GM19240 (cell line): ENCODE measurements at regions not wholly inside any gene's neighbourhood (a gene's known extent, or its start where the extent isn't known, plus 50 kb on each side); places are given as distances from the start of the nearest gene placed in this dataset.

Experiments
- DNase-seq: peaks from one replicate; pipeline ENCODE4 v3.0.0; 2011; ENCODE audit warnings: low spot score; ENCODE audit not compliant: insufficient read length

GRCh38 chr2:153197402-153198386 lies 280.9 kb downstream of the RPRM start:
- DNase-seq, result no peak

DNA sequence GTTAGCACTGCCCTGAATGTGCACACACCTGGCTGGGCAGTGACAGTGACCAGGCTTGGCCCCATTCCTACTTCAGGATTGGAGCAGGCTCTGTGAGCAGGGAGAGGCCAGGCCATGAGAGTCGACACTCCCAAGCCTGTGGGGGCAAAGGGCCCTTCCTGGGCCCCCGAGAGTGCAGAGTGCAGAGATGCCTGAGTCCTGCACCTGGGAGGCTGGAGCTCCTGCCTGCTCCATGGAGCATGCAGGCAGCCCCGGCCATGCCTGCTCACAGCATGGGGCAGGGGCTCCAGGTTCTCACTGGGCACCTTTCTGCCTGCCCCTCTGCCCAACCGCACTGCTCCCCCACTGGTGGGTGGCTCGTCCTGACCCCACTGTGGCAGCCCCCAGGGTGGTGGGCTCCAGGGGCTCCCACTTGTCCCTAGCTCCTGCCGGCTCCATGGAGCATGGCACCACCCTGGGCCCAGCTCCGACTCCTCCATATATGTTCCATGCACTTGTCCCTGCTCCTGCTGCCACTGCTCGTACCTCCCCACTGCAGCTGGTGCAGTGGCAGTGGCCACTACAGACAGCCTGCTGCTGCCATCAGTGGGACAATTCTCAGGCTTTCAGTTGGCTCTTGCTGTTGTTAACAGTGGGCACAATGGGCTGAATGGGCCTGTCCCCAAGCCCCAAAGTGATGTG lies 282.0 kb downstream of the RPRM start:
- DNase-seq, result no peak

GRCh38 chr2:153195342-153195741 lies 283.2 kb downstream of the RPRM start:
- no peak for DNase-seq

GRCh38 chr2:153189091-153189888 lies 289.3 kb downstream of the RPRM start:
- no peak for DNase-seq

- no peak for DNase-seq
Measured at GRCh38 chr2:153179808-153180207, 298.8 kb downstream of the RPRM start.

DNA sequence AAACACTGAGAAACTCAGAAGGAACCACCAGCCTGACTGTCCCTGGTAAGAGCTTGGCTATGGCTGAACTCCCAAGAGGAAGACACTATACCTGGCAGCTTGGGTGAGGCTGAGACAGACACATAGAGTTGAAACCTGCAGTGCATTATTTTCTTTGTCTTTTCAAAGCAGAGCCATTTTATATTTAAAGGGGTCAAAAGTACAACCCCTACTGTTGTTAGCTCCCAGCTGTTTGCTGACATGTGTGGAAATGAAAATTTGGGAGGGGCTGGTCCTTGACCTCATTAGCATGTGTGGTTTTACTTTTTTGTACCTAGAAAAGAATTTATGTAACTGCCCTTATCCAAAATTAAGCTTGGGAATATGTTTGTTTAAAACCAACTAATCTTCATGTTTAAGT lies 309.0 kb downstream of the RPRM start:
- DNase-seq, result no peak

- DNase-seq, result no peak
Measured at GRCh38 chr2:153165021-153165420, 313.5 kb downstream of the RPRM start.

DNA sequence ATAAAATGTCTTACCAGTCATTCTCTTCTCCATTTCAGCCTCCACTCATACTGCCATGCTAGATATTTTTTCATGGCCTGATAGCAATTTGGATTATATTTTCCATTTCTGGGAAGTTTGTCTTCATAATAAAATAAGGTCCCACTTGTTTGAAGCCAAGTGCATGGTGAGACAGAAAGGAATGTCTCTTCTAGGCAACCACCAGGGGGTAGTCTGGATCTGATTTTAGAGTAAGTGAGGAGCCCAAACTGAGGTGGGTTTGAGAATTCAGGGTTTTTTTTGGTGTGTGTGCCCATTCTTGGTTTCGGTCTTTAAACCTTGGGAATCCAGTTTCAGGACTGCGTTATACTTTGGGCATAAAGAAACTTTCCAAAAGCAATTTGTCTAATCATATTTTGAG lies 315.5 kb downstream of the RPRM start:
- no peak for DNase-seq

DNA sequence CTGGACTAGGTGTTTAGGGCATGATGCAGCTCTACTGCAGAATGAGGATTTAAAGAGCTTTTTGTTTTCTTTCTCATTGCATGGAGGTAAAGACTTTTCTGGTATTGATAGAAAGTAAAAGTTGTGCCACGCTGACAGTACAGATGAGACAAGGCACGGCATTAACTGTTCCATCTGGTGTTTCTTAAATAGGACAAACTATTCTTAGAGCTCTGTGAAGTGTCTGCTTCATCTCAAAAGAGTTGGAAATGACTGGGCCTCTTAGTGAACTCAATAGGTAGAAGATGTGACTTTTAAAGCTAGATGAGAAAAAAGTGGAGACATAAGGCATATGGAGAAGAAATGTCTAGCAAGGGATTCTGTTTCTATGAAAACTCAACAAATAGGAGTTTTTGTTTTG lies 321.8 kb downstream of the RPRM start:
- no peak for DNase-seq

GRCh38 chr2:153152036-153152435 lies 326.5 kb downstream of the RPRM start:
- no peak for DNase-seq

DNA sequence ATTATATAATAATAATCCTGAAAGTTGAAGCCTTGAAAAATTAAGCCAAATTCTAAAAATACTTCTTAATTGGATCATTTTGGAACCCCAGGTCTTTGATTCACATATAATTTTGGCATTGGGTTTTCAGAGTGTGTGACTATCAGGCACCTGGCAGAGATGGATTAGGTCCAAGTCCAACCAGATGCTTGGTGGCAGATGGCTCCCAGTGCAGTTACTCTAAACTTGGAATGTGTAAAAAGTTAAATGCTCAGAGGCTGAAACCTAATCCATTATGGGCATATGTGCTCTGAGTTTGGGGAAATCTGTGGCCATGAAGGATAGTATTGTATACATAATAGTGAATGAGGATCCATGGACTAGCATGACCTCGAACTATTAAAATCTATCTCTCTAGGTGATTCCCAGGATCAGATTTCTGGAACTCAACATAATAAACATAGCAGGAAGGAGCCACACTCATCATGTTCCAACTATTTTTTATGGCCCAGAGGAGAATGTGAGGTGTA lies 333.0 kb downstream of the RPRM start:
- DNase-seq, result no peak

GRCh38 chr2:153143540-153143939 lies 335.0 kb downstream of the RPRM start:
- no peak for DNase-seq

DNA sequence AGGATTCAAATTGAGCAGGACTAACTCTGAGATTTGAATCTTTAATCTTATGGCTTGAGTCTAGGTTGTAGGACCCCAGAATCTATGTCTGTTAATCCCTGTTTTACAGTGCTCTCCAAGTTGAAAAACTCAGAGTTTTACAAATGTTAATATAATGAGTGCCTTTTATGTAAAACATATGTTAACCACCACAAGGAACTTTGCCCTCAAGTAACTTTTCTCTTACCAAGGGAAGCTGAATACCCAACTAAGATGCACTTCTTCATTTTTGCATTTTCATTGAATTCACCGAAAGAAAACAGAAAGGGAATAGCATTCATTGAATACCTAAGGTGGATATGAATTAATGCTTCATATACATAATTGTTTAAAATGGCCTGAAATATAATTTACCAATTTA lies 338.1 kb downstream of the RPRM start:
- no peak for DNase-seq

DNA sequence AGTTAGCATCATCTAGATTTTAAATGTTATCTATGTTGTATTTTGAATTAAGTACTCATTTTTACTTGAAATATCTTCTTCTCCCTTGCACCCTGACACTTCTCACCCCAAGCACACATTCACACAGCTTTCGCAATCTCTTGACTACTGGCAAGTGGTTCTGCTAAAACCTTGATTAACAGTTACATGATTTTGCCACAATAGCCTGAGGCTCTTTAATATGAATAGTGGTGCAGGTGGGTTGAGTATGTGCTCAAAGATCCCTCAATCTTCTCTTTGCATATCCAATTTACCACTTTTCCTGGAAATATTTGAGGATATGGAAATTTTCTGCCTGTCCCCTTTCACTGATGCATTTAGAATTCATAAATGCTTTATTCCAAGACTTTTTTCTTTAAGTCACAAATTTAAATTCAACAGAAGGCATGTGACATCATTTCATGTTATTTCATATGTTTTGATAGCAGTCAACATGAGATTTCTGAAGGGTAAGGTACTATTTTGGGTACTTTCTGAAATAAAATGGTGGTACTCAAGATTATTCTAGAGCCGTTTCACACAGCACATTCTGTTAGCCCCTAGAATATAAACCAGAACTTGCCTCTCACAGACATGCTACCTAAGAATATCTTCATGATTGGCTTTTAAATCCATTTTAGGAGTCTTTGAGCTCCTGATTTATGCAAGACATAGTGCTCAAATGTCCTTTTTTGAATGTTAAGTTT lies 339.7 kb downstream of the RPRM start:
- DNase-seq, result no peak

GRCh38 chr2:153136216-153136615 lies 342.3 kb downstream of the RPRM start:
- DNase-seq, result no peak

DNA sequence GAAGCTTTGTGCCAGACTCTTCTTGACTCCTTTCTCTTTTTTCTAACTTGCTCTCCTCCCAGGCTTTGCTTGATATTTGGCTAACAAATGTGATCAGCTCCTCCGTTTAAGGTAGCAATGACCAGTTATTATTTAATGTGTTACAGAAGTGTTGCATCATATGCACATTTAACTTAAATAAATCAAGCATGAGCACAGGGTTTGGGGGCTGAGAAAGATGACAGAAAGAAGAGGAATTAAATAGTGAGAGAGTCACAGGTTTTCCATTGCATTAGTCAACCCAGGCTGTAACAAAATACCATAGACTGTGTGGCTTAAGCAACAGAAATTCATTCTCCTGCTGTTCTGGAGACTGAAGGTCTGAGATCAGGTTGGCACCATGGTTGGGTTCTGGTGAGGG lies 343.8 kb downstream of the RPRM start:
- no peak for DNase-seq

GRCh38 chr2:153133716-153134115 lies 344.8 kb downstream of the RPRM start:
- no peak for DNase-seq

GRCh38 chr2:153132418-153132817 lies 346.1 kb downstream of the RPRM start:
- DNase-seq, result no peak

DNA sequence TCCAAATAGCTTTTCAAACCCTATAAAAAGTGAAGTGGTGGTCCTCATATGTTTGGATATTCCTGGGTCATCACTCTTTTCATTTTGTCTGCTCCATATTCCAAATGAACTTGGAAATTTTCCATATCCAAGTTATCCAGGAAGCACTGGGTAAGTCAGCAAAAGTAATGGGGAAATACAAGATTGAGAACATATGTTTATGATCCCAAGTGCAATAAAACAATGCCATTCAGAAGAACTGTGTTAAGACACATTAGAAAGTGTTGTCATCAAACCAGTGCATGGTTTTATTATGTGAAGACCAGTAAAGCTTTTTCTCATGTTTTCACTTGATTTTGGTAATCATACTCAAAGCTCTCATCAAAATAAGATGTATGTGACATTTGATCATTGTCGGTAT lies 363.4 kb downstream of the RPRM start:
- DNase-seq, result no peak

DNA sequence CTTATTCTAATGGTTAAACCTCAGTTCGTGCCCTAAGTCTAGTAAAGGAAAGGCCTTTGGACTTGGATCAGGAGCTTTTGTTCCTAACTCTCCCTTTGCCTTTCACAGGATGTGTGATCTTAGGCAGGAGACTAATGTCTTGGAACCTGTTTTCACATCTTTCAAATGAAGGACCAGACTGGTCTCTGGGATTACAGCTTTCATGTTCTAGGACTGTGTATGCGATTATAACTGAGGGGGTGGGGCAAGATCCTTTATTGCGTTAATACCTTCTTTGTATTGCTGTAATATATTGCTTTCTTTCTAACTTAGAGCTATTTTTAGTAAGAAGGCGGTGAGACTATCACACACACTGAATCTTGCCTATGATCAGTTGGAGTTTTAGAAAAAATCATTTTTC lies 368.1 kb downstream of the RPRM start:
- DNase-seq, result no peak

DNA sequence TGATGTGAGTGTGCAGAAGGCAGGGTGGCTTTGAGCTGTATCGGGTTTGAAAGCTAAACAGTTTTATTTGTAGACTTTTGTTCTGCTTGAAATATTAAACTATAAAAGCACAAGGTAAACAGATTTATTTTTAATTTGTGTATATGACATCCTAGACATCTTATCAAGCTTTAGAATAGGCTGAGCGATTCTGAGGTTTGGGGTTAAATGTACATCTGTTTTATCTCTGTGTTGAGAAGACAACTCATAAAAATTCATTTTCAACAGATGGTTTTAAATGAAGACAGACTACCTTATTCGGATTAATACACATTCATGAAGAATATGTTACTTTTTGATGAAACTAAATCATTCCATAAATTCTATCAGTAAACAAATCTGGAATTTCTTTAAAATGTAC lies 368.8 kb downstream of the RPRM start:
- DNase-seq, result no peak
